Stimulated activated naive B cell treated with anti-CD40 and anti-IgM and Interleukin-4, amounts not matched to agents 10 μg/mL and 1 μg/mL and 100 μg/mL, for 72 hours (primary cell): ENCODE measurements at regions not wholly inside any gene's neighbourhood (a gene's known extent, or its start where the extent isn't known, plus 50 kb on each side); places are given as distances from the start of the nearest gene placed in this dataset.

Experiments
- ATAC-seq, 2 donors: fragments of 150-1000 bp; cut with Tn5 transposase; replicated peaks; 2 replicates each; pipeline ENCODE4 v1.10.0; 2021; ENCODE audit warnings: moderate library complexity in 1 of 2
- DNase-seq: peaks from one replicate; pipeline ENCODE4 v3.0.0; 2021
- H3K27ac Mint-ChIP-seq: one replicate; pipeline ENCODE4 v1.8.0; 2022; ENCODE audit warnings: mild to moderate bottlenecking, mixed read lengths
- H3K27me3 Mint-ChIP-seq, 2 donors: one replicate each; pipeline ENCODE4 v1.8.0; 2022; ENCODE audit warnings: mixed read lengths in 2 of 2
- H3K36me3 Mint-ChIP-seq, 2 donors: one replicate each; pipeline ENCODE4 v1.8.0; 2022; ENCODE audit warnings: mixed read lengths in 2 of 2, mild to moderate bottlenecking in 1 of 2
- H3K4me1 Mint-ChIP-seq, 2 donors: one replicate each; pipeline ENCODE4 v1.8.0; 2022; ENCODE audit warnings: mixed read lengths in 2 of 2, mild to moderate bottlenecking in 1 of 2
- H3K4me3 Mint-ChIP-seq, 2 donors: one replicate each; pipeline ENCODE4 v1.8.0; 2022; ENCODE audit warnings: mild to moderate bottlenecking in 2 of 2, mixed read lengths in 2 of 2, moderate library complexity in 1 of 2
- H3K9me3 Mint-ChIP-seq, 2 donors: one replicate each; pipeline ENCODE4 v1.8.0; 2022; ENCODE audit warnings: mixed read lengths in 2 of 2, mild to moderate bottlenecking in 1 of 2

GRCh38 chr2:2831633-2832032 lies 500.6 kb upstream of the MYT1L start:
- DNase-seq = no peak
- ATAC-seq = no peak
- H3K36me3 Mint-ChIP-seq = no peaks in the 10 kb centered on the region
- H3K4me1 Mint-ChIP-seq = no peaks in the 10 kb centered on the region
- H3K27me3 Mint-ChIP-seq = peaks cover 5 to 12% of the 10 kb centered on the region in 2 donors
- peaks cover 0 to 4% of the 10 kb centered on the region in 2 donors for H3K9me3 Mint-ChIP-seq
- H3K4me3 Mint-ChIP-seq = no peak overlapping the region
- no peak overlapping the region for H3K27ac Mint-ChIP-seq

- Mint-ChIP-seq H3K27me3 (peaks cover 5 to 12% of the 10 kb centered on the region in 2 donors), H3K4me3 (no peak overlapping the region), H3K36me3 (no peaks in the 10 kb centered on the region), H3K4me1 (no peaks in the 10 kb centered on the region), H3K27ac (no peak overlapping the region), H3K9me3 (peaks cover 0 to 2% of the 10 kb centered on the region in 2 donors)
- no peak for DNase-seq
- no peak for ATAC-seq
Observed at GRCh38 chr2:2830576-2830975, 499.5 kb upstream of the MYT1L start.

- Mint-ChIP-seq H3K4me3 (no peak overlapping the region), H3K27me3 (peaks cover 8 to 12% of the 10 kb centered on the region in 2 donors), H3K9me3 (peaks cover 4 to 6% of the 10 kb centered on the region in 2 donors), H3K27ac (no peak overlapping the region), H3K36me3 (no peaks in the 10 kb centered on the region), H3K4me1 (no peaks in the 10 kb centered on the region)
- no peak for ATAC-seq
- DNase-seq = no peak
Observed at GRCh38 chr2:2828774-2829368, 497.8 kb upstream of the MYT1L start.

- Mint-ChIP-seq H3K9me3 (peaks cover 5 to 6% of the 10 kb centered on the region in 2 donors), H3K4me3 (no peak overlapping the region), H3K27me3 (peaks cover 9 to 12% of the 10 kb centered on the region in 2 donors), H3K36me3 (no peaks in the 10 kb centered on the region), H3K4me1 (no peaks in the 10 kb centered on the region), H3K27ac (no peak overlapping the region)
- no peak for ATAC-seq
- no peak for DNase-seq
Observed at GRCh38 chr2:2827761-2828221, 496.7 kb upstream of the MYT1L start.

GRCh38 chr2:2827046-2827636 lies 496.1 kb upstream of the MYT1L start:
- Mint-ChIP-seq H3K4me1 (no peaks in the 10 kb centered on the region), H3K27ac (no peak overlapping the region), H3K27me3 (peaks cover 9 to 12% of the 10 kb centered on the region in 2 donors), H3K4me3 (no peak overlapping the region), H3K36me3 (no peaks in the 10 kb centered on the region), H3K9me3 (peaks cover 5 to 6% of the 10 kb centered on the region in 2 donors)
- ATAC-seq = no peak
- no peak for DNase-seq

GRCh38 chr2:2826621-2827020 lies 495.5 kb upstream of the MYT1L start:
- H3K36me3 Mint-ChIP-seq = no peaks in the 10 kb centered on the region
- ATAC-seq (no peak), DNase-seq (no peak)
- peaks cover 9 to 11% of the 10 kb centered on the region in 2 donors for H3K27me3 Mint-ChIP-seq
- no peaks in the 10 kb centered on the region for H3K4me1 Mint-ChIP-seq
- H3K9me3 Mint-ChIP-seq = peaks cover 5 to 6% of the 10 kb centered on the region in 2 donors
- no peak overlapping the region for H3K27ac Mint-ChIP-seq
- H3K4me3 Mint-ChIP-seq = no peak overlapping the region

- no peak overlapping the region for H3K27ac Mint-ChIP-seq
- no peak for ATAC-seq
- H3K4me1 Mint-ChIP-seq = no peaks in the 10 kb centered on the region
- no peak for DNase-seq
- peaks cover 5 to 6% of the 10 kb centered on the region in 2 donors for H3K9me3 Mint-ChIP-seq
- H3K27me3 Mint-ChIP-seq = peaks cover 5 to 6% of the 10 kb centered on the region in 2 donors
- H3K36me3 Mint-ChIP-seq = no peaks in the 10 kb centered on the region
- no peak overlapping the region for H3K4me3 Mint-ChIP-seq
Observed at GRCh38 chr2:2826209-2826551, 495.1 kb upstream of the MYT1L start.

GRCh38 chr2:2825516-2826208 lies 494.6 kb upstream of the MYT1L start:
- H3K27me3 Mint-ChIP-seq = peaks cover 4% of the 10 kb centered on the region in 2 donors
- H3K4me3 Mint-ChIP-seq = no peak overlapping the region
- no peaks in the 10 kb centered on the region for H3K4me1 Mint-ChIP-seq
- ATAC-seq (no peak), DNase-seq (no peak)
- peaks cover 5 to 6% of the 10 kb centered on the region in 2 donors for H3K9me3 Mint-ChIP-seq
- H3K27ac Mint-ChIP-seq = no peak overlapping the region
- no peaks in the 10 kb centered on the region for H3K36me3 Mint-ChIP-seq

GRCh38 chr2:2825062-2825461 lies 494.0 kb upstream of the MYT1L start:
- Mint-ChIP-seq H3K9me3 (peaks cover 5 to 8% of the 10 kb centered on the region in 2 donors), H3K27ac (no peak overlapping the region), H3K36me3 (no peaks in the 10 kb centered on the region), H3K4me3 (no peak overlapping the region), H3K4me1 (no peaks in the 10 kb centered on the region), H3K27me3 (peaks cover 3 to 4% of the 10 kb centered on the region in 2 donors)
- DNase-seq = no peak
- no peak for ATAC-seq

- no peak for DNase-seq
- H3K4me1 Mint-ChIP-seq = no peaks in the 10 kb centered on the region
- no peak overlapping the region for H3K27ac Mint-ChIP-seq
- no peak for ATAC-seq
- no peaks in the 10 kb centered on the region for H3K36me3 Mint-ChIP-seq
- peaks cover 4 to 6% of the 10 kb centered on the region in 2 donors for H3K27me3 Mint-ChIP-seq
- H3K9me3 Mint-ChIP-seq = peaks cover 5 to 8% of the 10 kb centered on the region in 2 donors
- H3K4me3 Mint-ChIP-seq = no peak overlapping the region
Observed at GRCh38 chr2:2824588-2824987, 493.5 kb upstream of the MYT1L start.

- Mint-ChIP-seq H3K4me1 (no peaks in the 10 kb centered on the region), H3K4me3 (no peak overlapping the region), H3K9me3 (peaks cover 5 to 8% of the 10 kb centered on the region in 2 donors), H3K27me3 (peaks cover 4 to 19% of the 10 kb centered on the region in 2 donors), H3K27ac (no peak overlapping the region), H3K36me3 (no peaks in the 10 kb centered on the region)
- no peak for ATAC-seq
- no peak for DNase-seq
Observed at GRCh38 chr2:2823061-2823753, 492.1 kb upstream of the MYT1L start.

- Mint-ChIP-seq H3K36me3 (no peaks in the 10 kb centered on the region), H3K27ac (no peak overlapping the region), H3K4me3 (no peak overlapping the region), H3K27me3 (peaks cover 4 to 19% of the 10 kb centered on the region in 2 donors), H3K4me1 (no peaks in the 10 kb centered on the region), H3K9me3 (peaks cover 5 to 8% of the 10 kb centered on the region in 2 donors)
- no peak for ATAC-seq
- no peak for DNase-seq
Observed at GRCh38 chr2:2822143-2822542, 491.1 kb upstream of the MYT1L start.

- no peaks in the 10 kb centered on the region for H3K4me1 Mint-ChIP-seq
- peaks cover 0 to 3% of the 10 kb centered on the region in 2 donors for H3K36me3 Mint-ChIP-seq
- H3K9me3 Mint-ChIP-seq = peaks cover 24% of the 10 kb centered on the region in 2 donors
- H3K27ac Mint-ChIP-seq = no peak overlapping the region
- peaks cover 0 to 4% of the 10 kb centered on the region in 2 donors for H3K27me3 Mint-ChIP-seq
- DNase-seq (no peak), ATAC-seq (no peak)
- no peak overlapping the region for H3K4me3 Mint-ChIP-seq
Observed at GRCh38 chr2:2812648-2813047, 481.6 kb upstream of the MYT1L start.

- Mint-ChIP-seq H3K4me3 (no peak overlapping the region), H3K9me3 (peaks cover 24% of the 10 kb centered on the region in 2 donors), H3K4me1 (no peaks in the 10 kb centered on the region), H3K36me3 (peaks cover 0 to 3% of the 10 kb centered on the region in 2 donors), H3K27ac (no peak overlapping the region), H3K27me3 (peaks cover 0 to 4% of the 10 kb centered on the region in 2 donors)
- DNase-seq (no peak), ATAC-seq (no peak)
Observed at GRCh38 chr2:2812117-2812516, 481.0 kb upstream of the MYT1L start.
